ENCODE measurements at regions not wholly inside any gene's neighbourhood (a gene's known extent, or its start where the extent isn't known, plus 50 kb on each side); places are given as distances from the start of the nearest gene placed in this dataset.

- TF ChIP-seq CTCF (IDR thresholded peaks at IDR 0.05; ENCODE audit: insufficient read depth, low read depth, low read length), result no peak
- H3K4me3 ChIP-seq (ENCODE audit: low read depth, low read length), result no peak overlapping the region
- DNase-seq (ENCODE audit: low read depth), result no peak
Measured at GRCh38 chr15:66615846-66616245, 50.0 kb upstream of the LCTL start.

GRCh38 chr15:66617137-66618090, 51.6 kb upstream of the LCTL start:
- H3K4me3 ChIP-seq (ENCODE audit: low read depth, low read length), result no peak overlapping the region
- no peak for TF ChIP-seq CTCF (IDR thresholded peaks at IDR 0.05; ENCODE audit: insufficient read depth, low read depth, low read length)
- DNase-seq (ENCODE audit: low read depth), result peak; percentile 71

GRCh38 chr15:66619152-66619903, 53.5 kb upstream of the LCTL start:
- H3K4me3 ChIP-seq (ENCODE audit: low read depth, low read length), result no peak overlapping the region
- peak; percentile 96 for TF ChIP-seq CTCF (IDR thresholded peaks at IDR 0.05; ENCODE audit: insufficient read depth, low read depth, low read length)
- DNase-seq (ENCODE audit: low read depth), result peak; percentile 74

GRCh38 chr15:66620341-66620740, 54.5 kb upstream of the LCTL start:
- no peak for DNase-seq (ENCODE audit: low read depth)
- no peak for TF ChIP-seq CTCF (IDR thresholded peaks at IDR 0.05; ENCODE audit: insufficient read depth, low read depth, low read length)
- H3K4me3 ChIP-seq (ENCODE audit: low read depth, low read length), result no peak overlapping the region

- TF ChIP-seq CTCF (IDR thresholded peaks at IDR 0.05; ENCODE audit: insufficient read depth, low read depth, low read length), result no peak
- H3K4me3 ChIP-seq (ENCODE audit: low read depth, low read length), result no peak overlapping the region
- DNase-seq (ENCODE audit: low read depth), result no peak
Measured at GRCh38 chr15:66620744-66621344, 55.0 kb upstream of the LCTL start.

- no peak for DNase-seq (ENCODE audit: low read depth)
- TF ChIP-seq CTCF (IDR thresholded peaks at IDR 0.05; ENCODE audit: insufficient read depth, low read depth, low read length), result no peak
- H3K4me3 ChIP-seq (ENCODE audit: low read depth, low read length), result no peak overlapping the region
Measured at GRCh38 chr15:66621491-66622467, 56.0 kb upstream of the LCTL start.
